MM.1S (cell line): ENCODE measurements at regions not wholly inside any gene's neighbourhood (a gene's known extent, or its start where the extent isn't known, plus 50 kb on each side); places are given as distances from the start of the nearest gene placed in this dataset.
"Not testable (repeated sequence)": the region's sequence is repeated elsewhere in the genome, so short reads cannot be mapped to it uniquely, and the experiment has no call there.

Experiments
- DNase-seq: peaks from one replicate; pipeline ENCODE4 v3.0.0-alpha.2; 2015
- H2AFZ ChIP-seq: fragments of 300-600 bp; sonication (generic); 2 replicates; pipeline ENCODE4 v1.6.0; 2016; ENCODE audit warnings: antibody characterized with exemption, low read length
- H3F3A ChIP-seq: fragments of 300-600 bp; sonication (generic); 2 replicates; pipeline ENCODE4 v1.6.1; 2016; ENCODE audit warnings: mild to moderate bottlenecking, antibody characterized with exemption, low read length, moderate library complexity, mixed read lengths; ENCODE audit not compliant: insufficient read depth
- H3K27ac ChIP-seq: fragments of 300-600 bp; sonication (generic); 2 replicates; pipeline ENCODE4 v1.5.1; 2016; ENCODE audit warnings: mild to moderate bottlenecking, low read length
- H3K27me3 ChIP-seq: fragments of 300-600 bp; sonication (generic); replicated peaks from 2 replicates; pipeline ENCODE4 v1.6.0; 2016; ENCODE audit warnings: low read length; ENCODE audit not compliant: insufficient read depth
- H3K36me3 ChIP-seq: fragments of 300-600 bp; sonication (generic); replicated peaks from 2 replicates; pipeline ENCODE4 v1.6.1; 2016; ENCODE audit warnings: mild to moderate bottlenecking, low read length, mixed read lengths; ENCODE audit not compliant: insufficient read depth
- H3K4me1 ChIP-seq: fragments of 300-600 bp; sonication (generic); 2 replicates; pipeline ENCODE4 v1.6.1; 2016; ENCODE audit warnings: low read length, mixed read lengths
- H3K4me2 ChIP-seq: fragments of 300-600 bp; sonication (generic); 2 replicates; pipeline ENCODE4 v1.6.0; 2016; ENCODE audit warnings: low read depth, low read length
- H3K4me3 ChIP-seq: fragments of 300-600 bp; sonication (generic); 2 replicates; pipeline ENCODE4 v1.5.1; 2016; ENCODE audit warnings: low read length, mixed read lengths
- H3K79me2 ChIP-seq: fragments of 300-600 bp; sonication (generic); 2 replicates; pipeline ENCODE4 v1.6.1; 2016; ENCODE audit warnings: mixed run types, low read length, mixed read lengths
- H3K9ac ChIP-seq: fragments of 300-600 bp; sonication (generic); 2 replicates; pipeline ENCODE4 v1.6.1; 2016; ENCODE audit warnings: low read length, mixed read lengths
- H3K9me2 ChIP-seq: fragments of 300-600 bp; sonication (generic); replicated peaks from 2 replicates; pipeline ENCODE4 v1.6.1; 2016; ENCODE audit warnings: mild to moderate bottlenecking, low read length, mixed read lengths; ENCODE audit not compliant: insufficient read depth
- H3K9me3 ChIP-seq: fragments of 300-600 bp; sonication (generic); replicated peaks from 2 replicates; pipeline ENCODE4 v1.6.1; 2016; ENCODE audit warnings: mild to moderate bottlenecking, low read length, mixed read lengths; ENCODE audit not compliant: insufficient read depth
- H4K20me1 ChIP-seq: fragments of 300-600 bp; sonication (generic); 2 replicates; pipeline ENCODE4 v1.6.1; 2016; ENCODE audit warnings: mild to moderate bottlenecking, low read length, moderate library complexity, mixed read lengths; ENCODE audit not compliant: insufficient read depth
- EZH2 ChIP-seq: fragments of 300-600 bp; sonication (generic); optimal IDR thresholded peaks from 2 replicates; pipeline ENCODE3; 2017; ENCODE audit warnings: low read depth, mild to moderate bottlenecking, antibody characterized with exemption, low read length, mixed read lengths
- EZH2phosphoT487 ChIP-seq: fragments of 300-600 bp; sonication (generic); IDR thresholded peaks from 2 replicates; pipeline ENCODE4 v1.6.1; 2018; ENCODE audit warnings: antibody characterized with exemption, low read length
- TF ChIP-seq, protein P1 (sequence below): fragments of 300-600 bp; sonication (generic); IDR thresholded peaks from 2 replicates; pipeline ENCODE4 v1.5.1; 2016; ENCODE audit warnings: antibody characterized with exemption, low read length, mixed read lengths

DNA sequence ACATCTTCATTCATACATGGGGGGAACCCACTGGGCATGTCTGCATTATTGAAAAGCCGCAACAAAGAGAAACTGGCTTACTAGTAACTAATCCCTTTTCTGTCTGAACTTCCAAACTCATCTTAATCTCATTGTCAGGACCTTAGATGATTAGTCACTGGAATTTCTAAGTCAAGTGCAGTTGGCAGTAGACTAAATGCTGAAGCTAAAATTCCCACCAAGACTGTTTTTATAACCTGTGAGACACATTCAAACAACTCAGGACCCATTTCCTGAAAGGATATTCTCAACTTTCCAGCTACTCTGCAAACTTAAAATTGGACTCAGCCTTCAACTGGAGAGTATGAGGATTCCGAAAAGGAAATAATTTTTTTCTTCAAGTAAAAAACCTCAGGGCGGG, 94.8 kb upstream of the SCAF8 start:
- no peak for DNase-seq
- no peak overlapping the region for H3K4me2 ChIP-seq
- no peak overlapping the region for H3K27ac ChIP-seq

DNA sequence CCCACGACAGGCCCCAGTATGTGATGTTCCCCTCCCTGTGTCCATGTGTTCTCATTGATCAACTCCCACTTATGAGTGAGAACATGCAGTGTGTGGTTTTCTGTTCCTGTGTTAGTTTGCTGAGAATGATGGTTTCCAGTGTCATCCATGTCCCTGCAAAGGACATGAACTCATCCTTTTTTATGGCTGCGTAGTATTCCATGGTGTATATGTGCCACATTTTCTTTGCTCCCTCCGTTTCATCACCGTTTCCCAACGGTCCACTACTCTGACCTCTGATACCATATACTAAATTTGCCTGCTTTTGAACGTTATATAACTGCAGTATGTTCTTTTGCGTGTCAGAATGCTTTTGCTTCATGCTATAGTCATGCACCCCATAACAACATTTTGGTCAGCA, 94.0 kb upstream of the SCAF8 start:
- not testable (repeated sequence) for H4K20me1 ChIP-seq, H3K9ac ChIP-seq, H3K9me2 ChIP-seq, H2AFZ ChIP-seq, H3K36me3 ChIP-seq, H3F3A ChIP-seq, H3K4me2 ChIP-seq, H3K79me2 ChIP-seq, H3K9me3 ChIP-seq, H3K4me3 ChIP-seq, H3K27me3 ChIP-seq, H3K4me1 ChIP-seq, H3K27ac ChIP-seq, DNase-seq

More for the DNA sequence above, 94.8 kb upstream of the SCAF8 start:
- no peaks in the 10 kb centered on the region for H3K9me3 ChIP-seq
- H4K20me1 ChIP-seq: no peaks in the 10 kb centered on the region
- TF ChIP-seq EZH2: no peak
- TF ChIP-seq, protein P1, sequence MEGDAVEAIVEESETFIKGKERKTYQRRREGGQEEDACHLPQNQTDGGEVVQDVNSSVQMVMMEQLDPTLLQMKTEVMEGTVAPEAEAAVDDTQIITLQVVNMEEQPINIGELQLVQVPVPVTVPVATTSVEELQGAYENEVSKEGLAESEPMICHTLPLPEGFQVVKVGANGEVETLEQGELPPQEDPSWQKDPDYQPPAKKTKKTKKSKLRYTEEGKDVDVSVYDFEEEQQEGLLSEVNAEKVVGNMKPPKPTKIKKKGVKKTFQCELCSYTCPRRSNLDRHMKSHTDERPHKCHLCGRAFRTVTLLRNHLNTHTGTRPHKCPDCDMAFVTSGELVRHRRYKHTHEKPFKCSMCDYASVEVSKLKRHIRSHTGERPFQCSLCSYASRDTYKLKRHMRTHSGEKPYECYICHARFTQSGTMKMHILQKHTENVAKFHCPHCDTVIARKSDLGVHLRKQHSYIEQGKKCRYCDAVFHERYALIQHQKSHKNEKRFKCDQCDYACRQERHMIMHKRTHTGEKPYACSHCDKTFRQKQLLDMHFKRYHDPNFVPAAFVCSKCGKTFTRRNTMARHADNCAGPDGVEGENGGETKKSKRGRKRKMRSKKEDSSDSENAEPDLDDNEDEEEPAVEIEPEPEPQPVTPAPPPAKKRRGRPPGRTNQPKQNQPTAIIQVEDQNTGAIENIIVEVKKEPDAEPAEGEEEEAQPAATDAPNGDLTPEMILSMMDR: no peak
- no peak for TF ChIP-seq EZH2phosphoT487
- H3K4me1 ChIP-seq: no peaks in the 10 kb centered on the region
- H3K4me3 ChIP-seq: no peak overlapping the region
- H3K9ac ChIP-seq: no peak overlapping the region
- H3K36me3 ChIP-seq: no peaks in the 10 kb centered on the region
- H3F3A ChIP-seq: no peaks in the 10 kb centered on the region
- H3K9me2 ChIP-seq: no peaks in the 10 kb centered on the region
- no peaks in the 10 kb centered on the region for H3K27me3 ChIP-seq
- H3K79me2 ChIP-seq: no peaks in the 10 kb centered on the region
- H2AFZ ChIP-seq: no peak overlapping the region

DNA sequence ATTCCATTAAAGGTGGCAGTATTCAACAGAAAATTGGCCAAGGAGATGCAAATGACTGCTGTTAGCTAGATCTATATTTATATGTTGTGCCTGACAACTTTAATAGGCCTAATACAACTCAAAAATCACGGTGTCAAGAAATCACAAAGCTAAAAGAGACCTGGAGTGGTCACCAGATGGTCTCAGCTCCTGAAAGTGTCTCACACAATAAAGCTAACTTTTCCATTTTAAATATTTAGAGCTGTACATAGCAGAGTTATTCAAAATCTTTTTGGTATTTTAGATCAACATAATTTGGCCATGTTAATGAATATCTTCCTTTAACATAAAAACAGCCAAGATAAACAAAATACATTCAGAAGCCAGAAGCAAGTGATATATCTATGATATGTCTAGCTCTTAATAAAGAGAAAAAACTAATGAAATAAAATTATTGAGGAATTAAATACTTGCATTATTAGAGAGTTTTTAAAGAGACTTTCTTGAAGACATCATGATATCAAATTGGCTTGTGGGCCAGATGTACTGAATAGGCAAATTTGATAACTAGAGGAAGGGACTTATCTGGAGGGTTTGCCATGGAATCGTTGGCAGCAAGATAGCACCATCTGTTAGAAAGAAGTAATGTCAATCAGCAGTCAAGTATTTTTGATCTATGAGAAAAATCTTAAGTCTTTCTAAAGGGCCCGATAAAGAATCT, 84.9 kb upstream of the SCAF8 start:
- H3K4me3 ChIP-seq: no peak overlapping the region
- H3K27me3 ChIP-seq: no peaks in the 10 kb centered on the region
- no peaks in the 10 kb centered on the region for H3K79me2 ChIP-seq
- H3K4me2 ChIP-seq: no peak overlapping the region
- H4K20me1 ChIP-seq: no peaks in the 10 kb centered on the region
- H3K9ac ChIP-seq: no peak overlapping the region
- no peak for DNase-seq
- H3K27ac ChIP-seq: no peak overlapping the region
- H3K9me2 ChIP-seq: no peaks in the 10 kb centered on the region
- H2AFZ ChIP-seq: no peak overlapping the region
- no peaks in the 10 kb centered on the region for H3F3A ChIP-seq
- TF ChIP-seq, protein P1: no peak
- no peak for TF ChIP-seq EZH2phosphoT487
- TF ChIP-seq EZH2: no peak
- no peaks in the 10 kb centered on the region for H3K9me3 ChIP-seq
- H3K4me1 ChIP-seq: no peaks in the 10 kb centered on the region
- H3K36me3 ChIP-seq: no peaks in the 10 kb centered on the region

DNA sequence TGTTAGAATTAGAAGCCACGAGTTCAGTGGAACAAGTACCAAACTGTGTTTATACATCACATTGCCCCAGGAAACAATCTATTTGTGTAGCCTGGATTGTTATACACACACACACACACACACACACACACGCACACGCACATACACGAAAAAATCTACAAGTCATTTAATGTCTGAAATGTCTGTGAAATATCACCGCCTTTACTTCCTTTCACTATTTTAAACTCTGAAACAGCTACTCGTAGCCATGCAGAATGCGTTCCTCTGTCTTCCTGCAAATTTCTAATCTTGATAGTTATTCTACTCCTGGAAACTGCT, 84.4 kb upstream of the SCAF8 start:
- no peaks in the 10 kb centered on the region for H4K20me1 ChIP-seq
- H3K4me3 ChIP-seq: no peak overlapping the region
- DNase-seq: no peak
- H3K4me1 ChIP-seq: no peaks in the 10 kb centered on the region
- H3K4me2 ChIP-seq: no peak overlapping the region
- no peaks in the 10 kb centered on the region for H3F3A ChIP-seq
- TF ChIP-seq EZH2 (no peak), EZH2phosphoT487 (no peak)
- TF ChIP-seq, protein P1: no peak
- H3K27ac ChIP-seq: no peak overlapping the region
- no peak overlapping the region for H2AFZ ChIP-seq
- H3K9me3 ChIP-seq: no peaks in the 10 kb centered on the region
- H3K79me2 ChIP-seq: no peaks in the 10 kb centered on the region
- H3K9ac ChIP-seq: no peak overlapping the region
- no peaks in the 10 kb centered on the region for H3K36me3 ChIP-seq
- no peaks in the 10 kb centered on the region for H3K27me3 ChIP-seq
- H3K9me2 ChIP-seq: no peaks in the 10 kb centered on the region
